HEK293 (cell line): ENCODE measurements at regions not wholly inside any gene's neighbourhood (a gene's known extent, or its start where the extent isn't known, plus 50 kb on each side); places are given as distances from the start of the nearest gene placed in this dataset.

ENCODE experiments used
- GLI2 ChIP-seq: fragments of 450-650 bp; formaldehyde crosslinking; IDR thresholded peaks from 2 replicates; pipeline ENCODE4; 2017; ENCODE audit warnings: missing biosample characterization, missing genetic modification characterization, low read depth, borderline replicate concordance
- RBAK ChIP-seq: fragments of 450-650 bp; formaldehyde crosslinking; IDR thresholded peaks from 2 replicates; pipeline ENCODE4 v1.5.1; 2016; ENCODE audit warnings: missing biosample characterization, missing genetic modification characterization
- ZNF114 ChIP-seq: fragments of 450-650 bp; formaldehyde crosslinking; IDR thresholded peaks from 2 replicates; pipeline ENCODE4 v1.5.0; 2017; ENCODE audit warnings: missing biosample characterization, missing genetic modification characterization
- ZNF280D ChIP-seq: fragments of 450-650 bp; formaldehyde crosslinking; IDR thresholded peaks from 2 replicates; pipeline ENCODE4 v1.5.1; 2016; ENCODE audit warnings: missing biosample characterization, missing genetic modification characterization
- ZNF707 ChIP-seq: fragments of 450-650 bp; formaldehyde crosslinking; IDR thresholded peaks from 2 replicates; pipeline ENCODE4 v1.5.1; 2016; ENCODE audit warnings: missing biosample characterization, missing genetic modification characterization
- ZNF747 ChIP-seq: fragments of 450-650 bp; formaldehyde crosslinking; IDR thresholded peaks from 2 replicates; pipeline ENCODE4 v1.5.1; 2016; ENCODE audit warnings: missing biosample characterization, missing genetic modification characterization
- TF ChIP-seq, protein P1 (sequence below): fragments of 450-650 bp; formaldehyde crosslinking; IDR thresholded peaks from 2 replicates; pipeline ENCODE4 v1.5.1; 2016; ENCODE audit warnings: missing biosample characterization, missing genetic modification characterization

DNA sequence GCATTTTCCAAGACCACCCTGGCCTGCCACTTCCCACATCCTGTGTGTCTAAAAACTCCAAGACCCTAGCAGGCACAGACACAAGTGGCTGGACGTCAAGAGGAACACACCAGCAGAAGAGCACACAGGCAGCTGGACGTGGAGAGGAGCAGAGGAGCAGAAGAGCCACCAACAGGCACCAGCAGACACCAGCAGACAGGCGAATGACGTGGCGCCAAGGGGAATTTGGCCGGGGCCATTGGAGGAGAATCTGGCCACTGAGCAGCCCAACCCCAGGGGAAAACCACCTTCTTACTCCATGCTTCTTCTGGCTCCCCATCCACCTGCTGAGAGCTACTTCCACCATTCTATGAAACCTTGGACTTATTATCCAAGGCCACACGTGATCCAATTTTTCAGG lies 243.1 kb upstream of the CTSO start:
- TF ChIP-seq, protein P1, sequence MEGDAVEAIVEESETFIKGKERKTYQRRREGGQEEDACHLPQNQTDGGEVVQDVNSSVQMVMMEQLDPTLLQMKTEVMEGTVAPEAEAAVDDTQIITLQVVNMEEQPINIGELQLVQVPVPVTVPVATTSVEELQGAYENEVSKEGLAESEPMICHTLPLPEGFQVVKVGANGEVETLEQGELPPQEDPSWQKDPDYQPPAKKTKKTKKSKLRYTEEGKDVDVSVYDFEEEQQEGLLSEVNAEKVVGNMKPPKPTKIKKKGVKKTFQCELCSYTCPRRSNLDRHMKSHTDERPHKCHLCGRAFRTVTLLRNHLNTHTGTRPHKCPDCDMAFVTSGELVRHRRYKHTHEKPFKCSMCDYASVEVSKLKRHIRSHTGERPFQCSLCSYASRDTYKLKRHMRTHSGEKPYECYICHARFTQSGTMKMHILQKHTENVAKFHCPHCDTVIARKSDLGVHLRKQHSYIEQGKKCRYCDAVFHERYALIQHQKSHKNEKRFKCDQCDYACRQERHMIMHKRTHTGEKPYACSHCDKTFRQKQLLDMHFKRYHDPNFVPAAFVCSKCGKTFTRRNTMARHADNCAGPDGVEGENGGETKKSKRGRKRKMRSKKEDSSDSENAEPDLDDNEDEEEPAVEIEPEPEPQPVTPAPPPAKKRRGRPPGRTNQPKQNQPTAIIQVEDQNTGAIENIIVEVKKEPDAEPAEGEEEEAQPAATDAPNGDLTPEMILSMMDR (tag by site-specific recombination), result no peak
- TF ChIP-seq ZNF747 (no peak), GLI2 (tag by site-specific recombination) (no peak), ZNF280D (tag by site-specific recombination) (no peak), ZNF707 (tag by site-specific recombination) (no peak), RBAK (tag by site-specific recombination) (no peak), ZNF114 (no peak)
